GM18858 (cell line): ENCODE measurements at regions not wholly inside any gene's neighbourhood (a gene's known extent, or its start where the extent isn't known, plus 50 kb on each side); places are given as distances from the start of the nearest gene placed in this dataset.
A peak's percentile ranks its signal among the peaks of the same experiment; 100 is the strongest.

ENCODE experiments used
- ATAC-seq: cut with Tn5 transposase; IDR thresholded peaks from one replicate; pipeline ENCODE4 v1.9.1; 2021; ENCODE audit not compliant: unreplicated experiment

DNA sequence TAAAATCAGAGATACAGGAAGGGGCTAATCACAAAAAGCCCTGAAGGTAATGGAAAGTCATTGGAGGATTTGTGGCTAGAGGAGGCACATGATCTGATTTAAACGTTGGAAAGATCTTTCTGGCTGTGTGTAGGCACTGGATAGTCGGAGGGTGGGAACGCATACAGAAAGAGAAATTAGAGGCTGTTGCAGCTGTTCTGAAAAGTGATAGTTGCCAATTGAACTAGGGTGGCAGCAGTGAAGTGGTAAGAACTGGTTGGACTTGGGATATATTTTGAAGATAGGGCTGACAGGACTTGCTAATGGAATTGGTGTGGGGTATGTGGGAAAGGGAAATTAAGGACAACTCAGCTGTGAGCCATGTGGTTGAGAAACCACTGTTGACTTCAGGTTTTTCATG, 223.6 kb downstream of the OGFRL1 start:
- no peak for ATAC-seq

DNA sequence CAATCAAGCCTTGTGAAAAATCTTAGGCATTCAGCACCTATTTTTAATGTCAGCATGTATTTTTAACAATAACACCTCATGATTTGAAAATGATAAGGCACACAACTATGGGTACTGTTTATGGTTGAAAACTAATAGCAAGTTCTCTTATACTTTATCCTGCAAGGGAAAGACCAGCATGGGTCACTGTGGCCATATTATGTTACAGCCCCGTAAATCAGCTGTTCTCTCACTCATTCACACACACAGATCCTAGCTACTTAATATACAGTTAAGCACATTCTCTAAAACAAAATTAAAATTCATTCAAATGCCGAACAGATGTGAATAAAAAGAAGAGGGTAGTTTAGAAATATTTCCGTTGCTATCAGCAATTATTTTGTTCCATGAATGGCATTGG, 224.4 kb downstream of the OGFRL1 start:
- ATAC-seq, result no peak

- ATAC-seq, result peak; percentile 62
Observed at GRCh38 chr6:71523548-71523947, 234.9 kb downstream of the OGFRL1 start.

- ATAC-seq, result no peak
Observed at GRCh38 chr6:71524201-71524600, 235.6 kb downstream of the OGFRL1 start.

GRCh38 chr6:71527886-71528285, 239.3 kb downstream of the OGFRL1 start:
- no peak for ATAC-seq

GRCh38 chr6:71529026-71529425, 240.4 kb downstream of the OGFRL1 start:
- ATAC-seq, result no peak

- ATAC-seq, result no peak
Observed at GRCh38 chr6:71529769-71530168, 241.2 kb downstream of the OGFRL1 start.

DNA sequence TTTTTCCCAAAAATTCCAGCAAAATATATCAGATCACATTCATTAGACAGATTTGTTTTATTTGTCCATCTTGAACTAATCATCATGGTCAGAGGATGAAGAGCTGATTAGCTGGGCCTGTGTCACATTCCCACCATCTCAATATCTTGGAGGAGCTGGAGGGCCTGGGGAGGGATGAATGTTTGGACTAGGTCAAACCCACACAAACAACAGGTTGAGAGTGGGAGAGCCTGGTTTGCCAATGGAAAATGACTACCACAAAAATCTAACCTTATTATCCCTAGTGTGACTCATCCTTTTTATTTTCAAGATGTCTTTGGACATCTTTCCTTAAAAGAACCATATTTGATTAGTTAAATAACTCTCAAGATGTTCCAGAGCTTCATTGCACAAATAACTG, 242.4 kb downstream of the OGFRL1 start:
- ATAC-seq, result no peak

DNA sequence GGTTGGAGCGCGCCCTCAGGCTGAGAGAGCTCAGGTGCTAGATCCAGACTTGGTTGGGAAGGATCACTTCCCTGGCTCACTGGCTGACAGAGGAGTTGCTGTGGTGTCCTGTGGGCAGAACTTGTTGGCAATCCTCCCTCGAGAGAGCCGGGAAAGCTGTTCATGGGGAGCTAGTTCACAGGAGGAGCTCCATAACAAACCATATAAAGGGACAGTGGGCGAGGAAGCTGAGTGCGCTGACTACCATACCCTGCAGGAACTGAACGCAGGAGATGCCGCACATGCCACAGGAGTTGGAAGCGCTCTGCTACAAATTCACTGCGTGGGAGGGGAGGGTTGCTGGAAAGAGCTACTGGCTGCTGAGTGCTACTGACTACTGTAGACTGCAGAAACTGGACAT, 243.2 kb downstream of the OGFRL1 start:
- ATAC-seq, result no peak

- no peak for ATAC-seq
Observed at GRCh38 chr6:71533939-71534379, 245.3 kb downstream of the OGFRL1 start.

DNA sequence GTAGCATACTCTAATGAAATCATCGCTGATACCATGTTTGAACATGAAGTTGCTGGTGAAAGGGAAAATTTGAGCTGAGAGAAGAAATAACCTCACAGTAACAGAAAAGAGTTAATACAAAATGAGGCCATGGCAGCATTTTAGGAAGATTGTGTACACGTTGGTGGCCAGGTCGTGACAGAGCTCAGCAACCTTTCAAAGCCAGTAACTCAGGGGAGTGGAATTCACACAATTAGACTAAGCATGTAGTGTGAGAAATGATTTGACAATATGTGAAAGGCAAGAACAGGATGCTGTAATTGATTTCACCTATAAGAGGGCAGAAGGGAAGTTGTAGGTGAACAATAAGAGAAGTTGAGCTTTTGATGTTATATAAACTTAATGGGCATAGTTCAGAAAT, 246.3 kb downstream of the OGFRL1 start:
- no peak for ATAC-seq

DNA sequence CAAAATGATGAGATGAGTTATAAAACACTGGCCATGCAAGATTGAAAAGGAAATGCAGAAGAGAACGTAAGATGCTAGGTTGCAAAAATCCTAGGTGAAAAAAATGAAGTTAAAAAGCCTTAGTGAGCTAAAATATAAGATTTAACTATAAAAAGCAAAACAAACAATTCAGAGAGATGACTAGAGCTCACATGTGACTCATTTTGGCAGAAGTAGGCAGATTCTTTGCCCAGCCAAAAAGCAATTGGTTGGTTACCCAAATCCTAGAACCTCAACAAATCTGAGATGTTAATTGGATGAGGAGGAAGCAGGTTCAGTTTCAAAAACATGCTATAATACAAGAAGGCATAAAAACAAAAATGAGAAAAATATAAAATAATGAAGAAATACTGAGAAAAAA, 249.1 kb downstream of the OGFRL1 start:
- ATAC-seq, result no peak

- ATAC-seq, result no peak
Observed at GRCh38 chr6:71544028-71544427, 255.4 kb downstream of the OGFRL1 start.

GRCh38 chr6:71544906-71545305, 256.3 kb downstream of the OGFRL1 start:
- no peak for ATAC-seq

GRCh38 chr6:71545905-71546304, 257.3 kb downstream of the OGFRL1 start:
- no peak for ATAC-seq

- no peak for ATAC-seq
Observed at GRCh38 chr6:71551798-71552197, 263.2 kb downstream of the OGFRL1 start.

DNA sequence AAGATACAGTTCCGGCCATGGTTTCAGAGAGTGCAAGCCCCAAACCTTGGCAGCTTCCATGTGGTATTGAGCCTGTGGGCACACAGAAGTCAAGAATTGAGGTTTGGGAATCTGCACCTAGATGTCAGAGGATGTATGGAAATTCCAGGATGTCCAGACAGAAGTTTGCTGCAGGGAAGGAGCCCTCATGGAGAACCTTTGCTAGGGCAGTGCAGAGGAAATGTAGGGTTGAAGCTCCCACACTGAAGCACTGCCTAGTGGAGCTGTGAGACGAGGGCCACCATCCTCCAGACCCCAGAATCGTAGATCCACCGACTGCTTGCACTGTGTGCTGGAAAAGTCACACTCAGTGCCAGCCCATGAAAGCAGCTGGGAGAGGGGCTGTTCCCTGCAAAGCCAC, 267.5 kb downstream of the OGFRL1 start:
- no peak for ATAC-seq

- ATAC-seq, result no peak
Observed at GRCh38 chr6:71558974-71559373, 270.4 kb downstream of the OGFRL1 start.

DNA sequence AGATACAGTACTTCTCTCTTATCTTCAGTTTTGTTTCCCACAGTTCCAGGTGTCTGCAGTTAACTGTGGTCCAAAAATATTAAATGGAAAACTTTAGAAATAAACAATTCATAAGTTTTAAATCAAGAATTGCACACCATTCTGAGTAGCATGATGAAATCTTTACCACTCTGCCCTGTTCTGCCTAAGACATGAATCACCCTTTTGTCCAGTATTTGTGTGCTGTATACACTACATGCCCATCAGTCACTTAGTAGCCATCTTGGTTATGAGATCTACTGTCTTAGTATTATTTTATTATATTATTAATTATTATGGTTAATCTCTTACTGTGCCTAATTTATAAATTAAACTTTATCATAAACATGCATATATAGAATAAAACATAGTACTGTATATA, 279.0 kb downstream of the OGFRL1 start:
- no peak for ATAC-seq

DNA sequence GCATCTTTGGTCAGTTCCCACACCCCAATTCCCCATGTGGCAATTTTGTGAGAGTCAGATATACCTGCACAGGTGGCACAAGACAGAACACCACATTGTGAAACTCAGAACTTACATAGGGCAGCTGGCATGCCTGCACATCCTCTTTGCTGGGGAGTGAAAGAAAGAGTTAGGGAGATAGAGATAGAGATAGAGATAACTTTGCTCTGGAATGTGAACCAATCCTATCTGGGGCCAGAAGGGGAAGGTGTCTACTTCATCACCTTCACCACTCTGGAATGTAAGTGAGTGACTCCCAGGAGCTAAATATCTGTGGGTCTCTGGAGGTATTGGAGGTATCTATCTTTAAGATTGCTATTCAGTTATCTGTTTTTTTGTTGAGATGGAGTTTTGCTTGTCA, 289.2 kb downstream of the OGFRL1 start:
- ATAC-seq, result no peak

- no peak for ATAC-seq
Observed at GRCh38 chr6:71579902-71580301, 291.3 kb downstream of the OGFRL1 start.

GRCh38 chr6:71582820-71583219, 294.2 kb downstream of the OGFRL1 start:
- no peak for ATAC-seq

- ATAC-seq, result no peak
Observed at GRCh38 chr6:71584712-71585436, 296.3 kb downstream of the OGFRL1 start.
